WTC11 (cell line): ENCODE measurements at regions not wholly inside any gene's neighbourhood (a gene's known extent, or its start where the extent isn't known, plus 50 kb on each side); places are given as distances from the start of the nearest gene placed in this dataset.

Source experiments
- ATAC-seq: fragments of 200-7000 bp; cut with Tn5 transposase; 2 replicates; pipeline ENCODE4 v1.10.0; 2021; ENCODE audit warnings: mild to moderate bottlenecking, moderate library complexity
- CTCF ChIA-PET: fragments of 300-600 bp; sonication (Branson Sonifier 250); formaldehyde crosslinking; loops from one replicate; lab custom pipeline; 2021; ENCODE audit warnings: antibody characterized with exemption; lab: Charles Lee
- POLR2A ChIA-PET: fragments of 350-600 bp; sonication (Branson Sonifier 250); formaldehyde crosslinking; loops from one replicate; lab custom pipeline; 2021; ENCODE audit warnings: antibody characterized with exemption; lab: Charles Lee
- DNase-seq: peaks from one replicate; pipeline ENCODE4 v3.0.0; 2021; ENCODE audit warnings: low spot score
- H3K27ac Mint-ChIP-seq: 2 replicates; pipeline ENCODE4 v1.8.0; 2021; ENCODE audit warnings: mixed read lengths
- H3K27me3 Mint-ChIP-seq: 2 replicates; pipeline ENCODE4 v1.8.0; 2021; ENCODE audit warnings: low read depth, mild to moderate bottlenecking, moderate library complexity, mixed read lengths
- H3K36me3 Mint-ChIP-seq: 2 replicates; pipeline ENCODE4 v1.8.0; 2021; ENCODE audit warnings: mixed read lengths
- H3K4me1 Mint-ChIP-seq: 2 replicates; pipeline ENCODE4 v1.8.0; 2022; ENCODE audit warnings: mixed read lengths
- H3K4me3 Mint-ChIP-seq: 2 replicates; pipeline ENCODE4 v1.8.0; 2021; ENCODE audit warnings: mild to moderate bottlenecking, moderate library complexity, mixed read lengths
- H3K9me3 Mint-ChIP-seq: 2 replicates; pipeline ENCODE4 v1.8.0; 2021; ENCODE audit warnings: mixed read lengths
- CBFB ChIP-seq: sonication (generic); formaldehyde crosslinking; IDR thresholded peaks from 2 replicates; pipeline ENCODE4 v1.8.1; 2022; ENCODE audit warnings: mild to moderate bottlenecking, low read depth, missing genetic modification reagents
- CDX4 ChIP-seq: fragments of 250-450 bp; sonication (Bioruptor Pico); IDR thresholded peaks from 2 replicates; pipeline ENCODE4 v1.9.0; 2021; ENCODE audit warnings: moderate library complexity, mild to moderate bottlenecking, inconsistent platforms, borderline replicate concordance
- CREB1 ChIP-seq: sonication (generic); formaldehyde crosslinking; IDR thresholded peaks from 2 replicates; pipeline ENCODE4 v1.8.0; 2023; ENCODE audit warnings: mild to moderate bottlenecking, missing genetic modification reagents
- E2F1 ChIP-seq: sonication (generic); formaldehyde crosslinking; IDR thresholded peaks from 2 replicates; pipeline ENCODE4 v1.8.0; 2022; ENCODE audit warnings: mild to moderate bottlenecking, missing genetic modification reagents
- E2F4 ChIP-seq: sonication (generic); formaldehyde crosslinking; IDR thresholded peaks from 2 replicates; pipeline ENCODE4 v1.8.1; 2022; ENCODE audit warnings: low read depth, mild to moderate bottlenecking, moderate library complexity, missing genetic modification reagents, borderline replicate concordance
- FOXK1 ChIP-seq: sonication (generic); formaldehyde crosslinking; IDR thresholded peaks from 2 replicates; pipeline ENCODE4 v1.8.0; 2022; ENCODE audit warnings: mild to moderate bottlenecking, moderate library complexity, missing genetic modification reagents
- GRHL2 ChIP-seq: fragments of 250-450 bp; sonication (Bioruptor Pico); IDR thresholded peaks from 2 replicates; pipeline ENCODE4 v1.8.0; 2022; ENCODE audit warnings: mild to moderate bottlenecking, moderate library complexity; ENCODE audit not compliant: insufficient replicate concordance, severe bottlenecking
- HMGA2 ChIP-seq: fragments of 250-450 bp; sonication (Bioruptor Pico); IDR thresholded peaks from 2 replicates; pipeline ENCODE4 v1.4.0; 2021; ENCODE audit warnings: mild to moderate bottlenecking, moderate library complexity
- KAT7 ChIP-seq: sonication (generic); formaldehyde crosslinking; IDR thresholded peaks from 2 replicates; pipeline ENCODE4 v1.8.1; 2023; ENCODE audit warnings: missing genetic modification reagents, mild to moderate bottlenecking, borderline replicate concordance
- MAX ChIP-seq: sonication (generic); formaldehyde crosslinking; IDR thresholded peaks from 2 replicates; pipeline ENCODE4 v1.8.0; 2022; ENCODE audit warnings: mild to moderate bottlenecking, missing genetic modification reagents
- MXD4 ChIP-seq: fragments of 250-450 bp; sonication (Bioruptor Pico); IDR thresholded peaks from 2 replicates; pipeline ENCODE4 v1.8.0; 2021; ENCODE audit warnings: mild to moderate bottlenecking, moderate library complexity, borderline replicate concordance
- NFATC4 ChIP-seq: fragments of 250-450 bp; sonication (Bioruptor Pico); IDR thresholded peaks from 2 replicates; pipeline ENCODE4 v1.9.0; 2021; ENCODE audit warnings: mild to moderate bottlenecking
- NFYB ChIP-seq: sonication (generic); formaldehyde crosslinking; conservative IDR thresholded peaks from 2 replicates; pipeline ENCODE4 v1.8.0; 2022; ENCODE audit warnings: low read depth, missing genetic modification reagents
- PREB ChIP-seq: sonication (generic); formaldehyde crosslinking; IDR thresholded peaks from 2 replicates; pipeline ENCODE4 v1.8.1; 2022; ENCODE audit warnings: mild to moderate bottlenecking, missing genetic modification reagents, moderate library complexity, borderline replicate concordance
- PRRX2 ChIP-seq: fragments of 250-450 bp; sonication (Bioruptor Pico); IDR thresholded peaks from 2 replicates; pipeline ENCODE4 v1.8.0; 2021; ENCODE audit warnings: mild to moderate bottlenecking
- SP1 ChIP-seq: sonication (generic); formaldehyde crosslinking; conservative IDR thresholded peaks from 2 replicates; pipeline ENCODE4 v1.8.1; 2022; ENCODE audit warnings: missing genetic modification reagents
- TEAD1 ChIP-seq: sonication (generic); formaldehyde crosslinking; IDR thresholded peaks from 2 replicates; pipeline ENCODE4 v1.8.0; 2022; ENCODE audit warnings: mild to moderate bottlenecking, missing genetic modification reagents
- USF1 ChIP-seq: sonication (generic); formaldehyde crosslinking; IDR thresholded peaks from 2 replicates; pipeline ENCODE4 v1.8.0; 2022; ENCODE audit warnings: mild to moderate bottlenecking, missing genetic modification reagents
- ZNF219 ChIP-seq: sonication (generic); formaldehyde crosslinking; IDR thresholded peaks from 2 replicates; pipeline ENCODE4 v1.8.0; 2023; ENCODE audit warnings: missing genetic modification reagents, mild to moderate bottlenecking, borderline replicate concordance
- ZNF232 ChIP-seq: sonication (generic); formaldehyde crosslinking; IDR thresholded peaks from 2 replicates; pipeline ENCODE4 v1.8.0; 2022; ENCODE audit warnings: mild to moderate bottlenecking, missing genetic modification reagents
- ZNF416 ChIP-seq: fragments of 250-450 bp; sonication (Bioruptor Pico); IDR thresholded peaks from 2 replicates; pipeline ENCODE4 v1.9.0; 2021; ENCODE audit warnings: mild to moderate bottlenecking, inconsistent platforms
- ZNF532 ChIP-seq: fragments of 250-450 bp; sonication (Bioruptor Pico); IDR thresholded peaks from 2 replicates; pipeline ENCODE4 v1.9.0; 2021; ENCODE audit warnings: mild to moderate bottlenecking, borderline replicate concordance
- ZSCAN18 ChIP-seq: fragments of 250-450 bp; sonication (Bioruptor Pico); IDR thresholded peaks from 2 replicates; pipeline ENCODE4 v2.1.2; 2022; ENCODE audit warnings: mild to moderate bottlenecking, moderate library complexity

- no peak for TF ChIP-seq E2F4 (CRISPR knock-in tag)
- no peak for TF ChIP-seq ZSCAN18 (CRISPR knock-in tag)
- TF ChIP-seq CBFB: no peak
- TF ChIP-seq ZNF219: no peak
- no peak for TF ChIP-seq GRHL2
- no peak for TF ChIP-seq CREB1 (CRISPR knock-in tag)
- no peak for TF ChIP-seq HMGA2
- no peak for TF ChIP-seq E2F1 (CRISPR knock-in tag)
- no peak for TF ChIP-seq PRRX2 (CRISPR knock-in tag)
- no peak for TF ChIP-seq ZNF416 (CRISPR knock-in tag)
- no peak for TF ChIP-seq PREB
- no peak for TF ChIP-seq MAX (CRISPR knock-in tag)
Observed at GRCh38 chr3:124513610-124513997, 216.6 kb upstream of the UMPS start (continued).

GRCh38 chr3:124514683-124515082 lies 215.6 kb upstream of the UMPS start:
- H3K9me3 Mint-ChIP-seq: no peaks in the 10 kb centered on the region
- peaks cover 2% of the 10 kb centered on the region; the same call in 1 of the 2 replicates for H3K27me3 Mint-ChIP-seq
- POLR2A ChIA-PET: no interaction called here
- CTCF ChIA-PET: no interaction called here
- DNase-seq (no peak), ATAC-seq (no peak)
- peaks cover 22% of the 10 kb centered on the region for H3K4me1 Mint-ChIP-seq
- H3K4me3 Mint-ChIP-seq: no peak overlapping the region
- no peaks in the 10 kb centered on the region for H3K36me3 Mint-ChIP-seq
- TF ChIP-seq ZNF532 (no peak), PRRX2 (CRISPR knock-in tag) (no peak), FOXK1 (CRISPR knock-in tag) (no peak), USF1 (CRISPR knock-in tag) (no peak), MAX (CRISPR knock-in tag) (no peak), NFYB (CRISPR knock-in tag) (no peak), NFATC4 (CRISPR knock-in tag) (no peak), CDX4 (no peak), SP1 (no peak), ZNF232 (CRISPR knock-in tag) (no peak), MXD4 (CRISPR knock-in tag) (no peak), KAT7 (CRISPR knock-in tag) (no peak), TEAD1 (CRISPR knock-in tag) (no peak)
- H3K27ac Mint-ChIP-seq: no peak overlapping the region
